ENCODE measurements at regions not wholly inside any gene's neighbourhood (a gene's known extent, or its start where the extent isn't known, plus 50 kb on each side); places are given as distances from the start of the nearest gene placed in this dataset.

GRCh38 chr6:14058029-14058695, 59.4 kb upstream of the CD83 start:
- ChIA-PET POLR2A (interaction anchor here (0.7 kb wide), 1 partner anchor 786 kb away, joined by 3 read pairs; no protein-coding TSS in a partner anchor), CTCF (interaction anchor here (1.0 to 3.4 kb wide), 5 partner anchors 9 to 263 kb away, joined by 3 to 21 read pairs (median 8); no protein-coding TSS in a partner anchor)
- no peaks in the 10 kb centered on the region for H3K9me2 ChIP-seq
- H4K20me1 ChIP-seq (ENCODE audit: insufficient read depth): no peaks in the 10 kb centered on the region
- no peak overlapping the region for H2AFZ ChIP-seq (ENCODE audit: low read depth)
- peaks cover 8 to 12% of the 10 kb centered on the region in 2 experiments; a peak in 2 of 4 replicates for H3K4me1 ChIP-seq (ENCODE audit: control insufficient read depth in 1 of 2, insufficient read depth in 2 of 2, low read depth in 1 of 2, low read length in 1 of 2)
- no peaks in the 10 kb centered on the region for H3K79me2 ChIP-seq (ENCODE audit: insufficient read depth)
- no peak overlapping the region for H3K4me2 ChIP-seq
- WGBS (ENCODE audit: low lambda C conversion rate): 85% methylated on average over 10 of the region's 10 CpGs
- no peaks in the 10 kb centered on the region for H3K9me3 ChIP-seq
- H3F3A ChIP-seq (replicated peaks; ENCODE audit: insufficient read depth): no peaks in the 10 kb centered on the region
- H3K36me3 ChIP-seq (replicated peaks in 1 of 2; ENCODE audit: control insufficient read depth in 1 of 2, insufficient read depth in 2 of 2, low read length in 1 of 2): no peaks in the 10 kb centered on the region
- no peak overlapping the region for H3K27ac ChIP-seq (ENCODE audit: low read depth in 2 of 2, low read length in 1 of 2)
- no peaks in the 10 kb centered on the region for H3K27me3 ChIP-seq (ENCODE audit: insufficient read depth)
- no peak overlapping the region for H3K4me3 ChIP-seq (ENCODE audit: low read depth in 2 of 2, low read length in 1 of 2)
- no peak for DNase-seq
- H3K9ac ChIP-seq: no peak overlapping the region
- TF ChIP-seq USF1 (IDR thresholded peaks at IDR 0.05; ENCODE audit: borderline replicate concordance, low read depth): no peak
- TF ChIP-seq GABPA (IDR thresholded peaks at IDR 0.05; ENCODE audit: low read depth): no peak
- no peak for TF ChIP-seq USF2 (IDR thresholded peaks at IDR 0.05; ENCODE audit: borderline replicate concordance, low read depth, low read length)
- no peak for TF ChIP-seq TAF1 (IDR thresholded peaks at IDR 0.05; ENCODE audit: borderline replicate concordance, low read depth, low read length)
- TF ChIP-seq RCOR1 (IDR thresholded peaks at IDR 0.05; ENCODE audit: low read length): no peak
- TF ChIP-seq ELF1 (IDR thresholded peaks at IDR 0.05): no peak
- no peak for TF ChIP-seq NFIC (IDR thresholded peaks at IDR 0.05; ENCODE audit: borderline replicate concordance)
- no peak for TF ChIP-seq CTCF (IDR thresholded peaks at IDR 0.05)
- TF ChIP-seq SIN3A (IDR thresholded peaks at IDR 0.05; ENCODE audit: borderline replicate concordance, low read depth, low read length): no peak
- TF ChIP-seq EP300 (IDR thresholded peaks at IDR 0.05; ENCODE audit: borderline replicate concordance in 1 of 2, low read depth in 1 of 2, low read length in 1 of 2): no peak
- TF ChIP-seq SMC3 (IDR thresholded peaks at IDR 0.05; ENCODE audit: low read depth, low read length): no peak
- no peak for TF ChIP-seq YY1 (IDR thresholded peaks at IDR 0.05; ENCODE audit: low read depth)
- TF ChIP-seq MAX (IDR thresholded peaks at IDR 0.05; ENCODE audit: low read depth): no peak
- TF ChIP-seq RXRA (IDR thresholded peaks at IDR 0.05; ENCODE audit: borderline replicate concordance, low read depth): no peak
- TF ChIP-seq, protein P1, sequence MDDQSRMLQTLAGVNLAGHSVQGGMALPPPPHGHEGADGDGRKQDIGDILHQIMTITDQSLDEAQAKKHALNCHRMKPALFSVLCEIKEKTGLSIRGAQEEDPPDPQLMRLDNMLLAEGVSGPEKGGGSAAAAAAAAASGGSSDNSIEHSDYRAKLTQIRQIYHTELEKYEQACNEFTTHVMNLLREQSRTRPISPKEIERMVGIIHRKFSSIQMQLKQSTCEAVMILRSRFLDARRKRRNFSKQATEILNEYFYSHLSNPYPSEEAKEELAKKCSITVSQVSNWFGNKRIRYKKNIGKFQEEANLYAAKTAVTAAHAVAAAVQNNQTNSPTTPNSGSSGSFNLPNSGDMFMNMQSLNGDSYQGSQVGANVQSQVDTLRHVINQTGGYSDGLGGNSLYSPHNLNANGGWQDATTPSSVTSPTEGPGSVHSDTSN (IDR thresholded peaks at IDR 0.05): no peak
- TF ChIP-seq NRF1 (IDR thresholded peaks at IDR 0.05; ENCODE audit: low read depth, low read length): no peak
